Dendritic cell treated with granulocyte-macrophage colony-stimulating factor and Interleukin-4, amounts not matched to agents 40 ng/mL and 50 ng/mL, for 4 days (primary cell): ENCODE measurements at regions not wholly inside any gene's neighbourhood (a gene's known extent, or its start where the extent isn't known, plus 50 kb on each side); places are given as distances from the start of the nearest gene placed in this dataset.

Source experiments
- H3K27ac Mint-ChIP-seq: one replicate; pipeline ENCODE4 v1.8.0; 2022; ENCODE audit warnings: mild to moderate bottlenecking, mixed read lengths
- H3K27me3 Mint-ChIP-seq: one replicate; pipeline ENCODE4 v1.8.0; 2022; ENCODE audit warnings: mild to moderate bottlenecking, mixed read lengths
- H3K36me3 Mint-ChIP-seq: one replicate; pipeline ENCODE4 v1.8.0; 2022; ENCODE audit warnings: low read depth, mixed read lengths
- H3K4me1 Mint-ChIP-seq: one replicate; pipeline ENCODE4 v1.8.0; 2022; ENCODE audit warnings: low read depth, mixed read lengths
- H3K4me3 Mint-ChIP-seq: one replicate; pipeline ENCODE4 v1.8.0; 2022; ENCODE audit warnings: mild to moderate bottlenecking, moderate library complexity, mixed read lengths
- H3K9me3 Mint-ChIP-seq: one replicate; pipeline ENCODE4 v1.8.0; 2022; ENCODE audit warnings: mixed read lengths
- intact Hi-C: fragments of 100-400 bp; cut with micrococcal nuclease; formaldehyde crosslinking; loops from one replicate; pipeline ENCODE4 v1.15.0; 2022

DNA sequence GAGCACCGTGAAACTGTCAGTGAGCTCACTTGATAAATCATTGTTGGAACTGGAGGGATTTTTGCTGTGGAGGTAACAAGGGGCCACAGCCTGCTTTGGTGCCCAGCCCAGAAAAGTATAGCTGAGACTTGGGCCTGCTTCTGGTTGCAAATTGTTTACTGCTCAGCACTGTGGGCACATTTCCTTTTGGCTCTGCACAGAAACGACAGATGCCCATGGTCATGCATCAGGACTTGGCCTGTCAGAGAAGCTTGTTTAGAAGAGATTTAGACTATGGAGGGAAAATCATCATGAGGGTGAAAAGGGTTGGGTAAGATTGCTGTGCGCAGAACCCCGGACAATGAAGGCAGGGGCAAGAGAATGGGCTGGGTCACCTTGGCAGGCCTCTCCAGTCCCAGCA is 286.1 kb upstream of the CTNNB1 start:
- Mint-ChIP-seq H3K4me1 (no peaks in the 10 kb centered on the region), H3K27ac (no peak overlapping the region), H3K36me3 (no peaks in the 10 kb centered on the region), H3K9me3 (no peaks in the 10 kb centered on the region), H3K4me3 (no peak overlapping the region), H3K27me3 (no peaks in the 10 kb centered on the region)
- intact Hi-C loops, result no loop called here

- no peaks in the 10 kb centered on the region for H3K27me3 Mint-ChIP-seq
- no peaks in the 10 kb centered on the region for H3K4me1 Mint-ChIP-seq
- H3K36me3 Mint-ChIP-seq, result no peaks in the 10 kb centered on the region
- no peak overlapping the region for H3K4me3 Mint-ChIP-seq
- no peaks in the 10 kb centered on the region for H3K9me3 Mint-ChIP-seq
- H3K27ac Mint-ChIP-seq, result no peak overlapping the region
- intact Hi-C loops, result no loop called here
Measured at GRCh38 chr3:40913641-40914040, 285.7 kb upstream of the CTNNB1 start.

GRCh38 chr3:40914475-40914874 is 284.8 kb upstream of the CTNNB1 start:
- Mint-ChIP-seq H3K9me3 (no peaks in the 10 kb centered on the region), H3K36me3 (no peaks in the 10 kb centered on the region), H3K4me1 (no peaks in the 10 kb centered on the region), H3K27ac (no peak overlapping the region), H3K27me3 (no peaks in the 10 kb centered on the region), H3K4me3 (no peak overlapping the region)
- intact Hi-C loops, result no loop called here

- no peaks in the 10 kb centered on the region for H3K9me3 Mint-ChIP-seq
- no peak overlapping the region for H3K4me3 Mint-ChIP-seq
- H3K36me3 Mint-ChIP-seq, result no peaks in the 10 kb centered on the region
- H3K4me1 Mint-ChIP-seq, result no peaks in the 10 kb centered on the region
- intact Hi-C loops, result no loop called here
- H3K27me3 Mint-ChIP-seq, result no peaks in the 10 kb centered on the region
- no peak overlapping the region for H3K27ac Mint-ChIP-seq
Measured at GRCh38 chr3:40915346-40915865, 283.9 kb upstream of the CTNNB1 start.

- H3K4me3 Mint-ChIP-seq, result no peak overlapping the region
- peaks cover 6% of the 10 kb centered on the region for H3K4me1 Mint-ChIP-seq
Measured at GRCh38 chr3:40920041-40920440, 279.3 kb upstream of the CTNNB1 start.

DNA sequence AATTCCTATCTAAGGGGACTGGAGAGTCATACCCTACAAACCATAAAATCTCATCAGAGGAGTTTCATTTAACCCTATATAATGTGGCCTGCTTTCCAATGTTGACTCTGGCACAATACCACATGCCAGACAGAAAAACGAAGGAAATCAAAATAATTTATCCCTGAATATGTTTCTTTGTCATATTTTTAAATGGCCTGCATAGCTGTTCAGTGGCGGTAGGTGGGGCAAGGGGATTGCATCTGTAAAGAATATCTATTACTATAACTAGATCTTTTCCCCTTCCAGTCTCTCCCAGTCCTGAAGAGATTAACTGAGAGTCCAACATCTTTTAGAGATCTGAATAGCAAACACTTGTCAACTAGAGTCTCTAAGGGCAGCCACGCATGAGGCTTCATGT is 278.1 kb upstream of the CTNNB1 start:
- intact Hi-C loops, result loop anchor here (10.0 kb wide), 1 partner anchor 336 kb away; no protein-coding TSS in a partner anchor
- no peak overlapping the region for H3K27ac Mint-ChIP-seq
- H3K4me1 Mint-ChIP-seq, result peaks cover 9% of the 10 kb centered on the region
- H3K27me3 Mint-ChIP-seq, result no peaks in the 10 kb centered on the region
- H3K36me3 Mint-ChIP-seq, result no peaks in the 10 kb centered on the region
- H3K9me3 Mint-ChIP-seq, result no peaks in the 10 kb centered on the region
- H3K4me3 Mint-ChIP-seq, result no peak overlapping the region

More at GRCh38 chr3:40920041-40920440, 279.3 kb upstream of the CTNNB1 start:
- Mint-ChIP-seq H3K36me3 (no peaks in the 10 kb centered on the region), H3K9me3 (no peaks in the 10 kb centered on the region), H3K27me3 (no peaks in the 10 kb centered on the region), H3K27ac (no peak overlapping the region)
- intact Hi-C loops, result loop anchor here (10.0 kb wide), 1 partner anchor 335 kb away; no protein-coding TSS in a partner anchor

DNA sequence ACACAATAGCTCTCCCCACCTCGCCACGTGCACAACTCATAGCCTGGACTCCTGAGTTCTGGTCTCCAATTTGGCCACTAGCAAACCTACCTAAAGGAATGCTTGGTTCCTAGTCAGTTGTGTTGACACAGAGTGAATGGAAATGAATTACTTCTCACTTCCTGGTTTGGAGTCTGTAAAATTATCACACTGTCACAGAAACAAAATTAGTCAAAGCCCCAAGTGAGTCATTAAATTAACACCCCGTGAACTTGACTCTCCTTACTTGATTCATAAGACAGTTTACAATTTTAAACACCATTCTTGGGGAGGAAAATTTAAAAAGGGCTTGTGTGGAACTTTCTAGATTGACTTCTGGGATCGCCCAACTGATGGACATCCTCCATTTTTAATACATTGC is 276.2 kb upstream of the CTNNB1 start:
- H3K4me3 Mint-ChIP-seq, result no peak overlapping the region
- no peaks in the 10 kb centered on the region for H3K36me3 Mint-ChIP-seq
- intact Hi-C loops, result loop anchor here (10.0 kb wide), 1 partner anchor 338 kb away; no protein-coding TSS in a partner anchor
- H3K27me3 Mint-ChIP-seq, result no peaks in the 10 kb centered on the region
- H3K27ac Mint-ChIP-seq, result no peak overlapping the region
- H3K4me1 Mint-ChIP-seq, result peaks cover 11% of the 10 kb centered on the region
- H3K9me3 Mint-ChIP-seq, result no peaks in the 10 kb centered on the region

DNA sequence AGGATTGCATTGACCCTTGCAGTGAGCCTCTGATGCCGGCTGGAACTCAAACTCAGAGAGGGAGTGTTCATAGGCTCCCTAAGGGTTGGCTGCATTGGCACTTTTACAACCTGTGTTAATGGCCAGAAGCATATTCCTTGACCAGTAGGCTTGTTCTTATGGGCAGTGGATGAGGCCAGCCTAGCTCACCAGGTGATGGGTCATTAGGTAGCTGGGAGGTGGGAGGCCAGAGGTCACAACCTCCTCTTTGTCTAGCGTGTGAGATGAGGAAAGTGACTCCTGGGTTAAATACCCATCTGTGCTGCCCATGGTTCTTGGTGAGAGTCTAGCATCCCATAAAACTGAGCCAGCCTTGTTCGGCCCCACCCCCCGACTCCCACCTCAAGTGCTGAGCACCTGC is 275.7 kb upstream of the CTNNB1 start:
- H3K4me1 Mint-ChIP-seq, result peaks cover 11% of the 10 kb centered on the region

GRCh38 chr3:40924559-40925141 is 274.7 kb upstream of the CTNNB1 start:
- no peak overlapping the region for H3K4me3 Mint-ChIP-seq
- H3K27ac Mint-ChIP-seq, result no peak overlapping the region
- no peaks in the 10 kb centered on the region for H3K27me3 Mint-ChIP-seq
- no peaks in the 10 kb centered on the region for H3K9me3 Mint-ChIP-seq
- intact Hi-C loops, result loop anchor here (10.0 kb wide), 1 partner anchor 340 kb away; no protein-coding TSS in a partner anchor
- peaks cover 11% of the 10 kb centered on the region for H3K4me1 Mint-ChIP-seq
- H3K36me3 Mint-ChIP-seq, result no peaks in the 10 kb centered on the region

More for the DNA sequence above, 275.7 kb upstream of the CTNNB1 start:
- Mint-ChIP-seq H3K27ac (no peak overlapping the region), H3K36me3 (no peaks in the 10 kb centered on the region), H3K9me3 (no peaks in the 10 kb centered on the region), H3K4me3 (no peak overlapping the region), H3K27me3 (no peaks in the 10 kb centered on the region)
- intact Hi-C loops, result loop anchor here (10.0 kb wide), 1 partner anchor 339 kb away; no protein-coding TSS in a partner anchor

GRCh38 chr3:40925231-40925630 is 274.1 kb upstream of the CTNNB1 start:
- Mint-ChIP-seq H3K27ac (no peak overlapping the region), H3K9me3 (no peaks in the 10 kb centered on the region), H3K4me3 (no peak overlapping the region), H3K27me3 (no peaks in the 10 kb centered on the region), H3K4me1 (peaks cover 17% of the 10 kb centered on the region), H3K36me3 (no peaks in the 10 kb centered on the region)
- intact Hi-C loops, result loop anchor here (10.0 kb wide), 1 partner anchor 340 kb away; no protein-coding TSS in a partner anchor

GRCh38 chr3:40930131-40930538 is 269.2 kb upstream of the CTNNB1 start:
- no peaks in the 10 kb centered on the region for H3K27me3 Mint-ChIP-seq
- H3K9me3 Mint-ChIP-seq, result peaks cover 8% of the 10 kb centered on the region

GRCh38 chr3:40930756-40931155 is 268.5 kb upstream of the CTNNB1 start:
- Mint-ChIP-seq H3K9me3 (peaks cover 8% of the 10 kb centered on the region), H3K4me1 (peaks cover 15% of the 10 kb centered on the region), H3K4me3 (no peak overlapping the region), H3K27ac (no peak overlapping the region), H3K27me3 (no peaks in the 10 kb centered on the region), H3K36me3 (no peaks in the 10 kb centered on the region)
- intact Hi-C loops, result loop anchor here (10.0 kb wide), 1 partner anchor 264 kb away; the partner anchor contains the start of gene CTNNB1

More at GRCh38 chr3:40930131-40930538, 269.2 kb upstream of the CTNNB1 start:
- H3K4me1 Mint-ChIP-seq, result peaks cover 15% of the 10 kb centered on the region
- intact Hi-C loops, result loop anchor here (10.0 kb wide), 1 partner anchor 265 kb away; the partner anchor contains the start of gene CTNNB1
- H3K36me3 Mint-ChIP-seq, result no peaks in the 10 kb centered on the region
- H3K4me3 Mint-ChIP-seq, result no peak overlapping the region
- H3K27ac Mint-ChIP-seq, result no peak overlapping the region

DNA sequence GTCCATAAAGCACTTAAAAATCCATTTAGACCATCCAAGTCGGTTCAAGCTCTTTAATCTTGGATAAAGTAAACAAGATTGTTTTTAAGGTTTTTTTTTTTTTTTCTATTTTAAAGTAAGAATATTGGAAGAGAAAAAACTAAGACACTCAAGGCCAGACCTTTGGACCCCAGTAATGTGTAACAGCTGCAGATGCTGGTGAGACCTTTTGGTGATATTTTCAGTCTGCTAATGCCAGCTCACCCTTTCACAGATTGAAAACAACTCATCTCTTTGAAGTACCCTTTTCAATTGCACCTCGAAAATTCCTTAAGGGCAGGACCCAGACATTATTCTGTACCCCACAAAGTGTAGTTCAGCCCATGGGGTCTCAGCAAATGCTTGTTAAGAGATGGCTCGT is 260.7 kb upstream of the CTNNB1 start:
- Mint-ChIP-seq H3K36me3 (no peaks in the 10 kb centered on the region), H3K4me3 (no peak overlapping the region), H3K4me1 (no peaks in the 10 kb centered on the region), H3K27ac (no peak overlapping the region), H3K9me3 (no peaks in the 10 kb centered on the region), H3K27me3 (no peaks in the 10 kb centered on the region)
- intact Hi-C loops, result loop anchor here (10.0 kb wide), 1 partner anchor 256 kb away; the partner anchor contains the start of gene CTNNB1

DNA sequence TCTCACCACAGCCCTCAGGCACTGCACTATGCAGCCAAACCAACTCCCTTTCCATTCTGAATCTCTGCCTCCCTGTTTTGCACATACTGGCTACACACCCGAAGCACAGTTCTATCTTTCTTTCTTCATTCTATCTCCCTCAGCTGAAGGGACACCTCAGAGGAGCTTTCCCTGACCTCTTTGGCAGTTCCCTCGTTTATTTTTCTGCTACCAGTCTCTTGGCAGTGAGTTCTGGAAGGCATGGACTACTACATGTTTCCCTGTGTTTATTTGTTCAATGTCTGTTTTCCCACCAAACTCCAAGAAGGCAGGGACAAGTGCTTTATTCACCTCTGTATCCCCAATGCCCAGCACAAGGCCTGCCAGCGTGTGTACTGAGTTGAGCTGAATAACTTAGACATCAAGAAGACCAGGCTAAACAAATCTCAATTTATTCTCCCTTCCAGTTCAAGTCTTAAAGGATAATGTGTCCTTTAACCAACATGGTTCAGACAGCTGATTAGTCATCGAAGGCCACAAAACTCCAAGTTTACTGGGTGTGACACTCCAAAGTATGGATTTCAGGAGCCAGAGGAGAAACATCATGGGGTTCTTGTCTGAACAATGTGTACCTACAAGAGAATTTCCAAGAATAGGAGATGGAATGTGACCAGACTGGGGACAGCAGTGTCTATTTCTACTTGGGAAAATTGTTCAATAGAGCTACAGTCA is 260.1 kb upstream of the CTNNB1 start:
- Mint-ChIP-seq H3K27ac (no peak overlapping the region), H3K4me3 (no peak overlapping the region), H3K9me3 (no peaks in the 10 kb centered on the region), H3K27me3 (no peaks in the 10 kb centered on the region), H3K4me1 (no peaks in the 10 kb centered on the region), H3K36me3 (no peaks in the 10 kb centered on the region)
- intact Hi-C loops, result loop anchor here (10.0 kb wide), 1 partner anchor 256 kb away; the partner anchor contains the start of gene CTNNB1
